HCT116 (cell line): ENCODE measurements at regions not wholly inside any gene's neighbourhood (a gene's known extent, or its start where the extent isn't known, plus 50 kb on each side); places are given as distances from the start of the nearest gene placed in this dataset.

Experiments
- ATAC-seq: fragments of 200-7000 bp; cut with Tn5 transposase; 2 replicates; pipeline ENCODE4 v1.9.1; 2020; ENCODE audit warnings: mild to moderate bottlenecking, moderate library complexity
- BruUV-seq: library from RNA; stranded (reverse); fragments of 400-500 nt; replicated peaks from 2 replicates; lab custom pipeline; 2021; lab: Mats Ljungman, UMichigan
- CTCF ChIA-PET: fragments of 300-600 bp; sonication (Branson Sonifier 250); formaldehyde crosslinking; loops from one replicate; lab custom pipeline; 2021; ENCODE audit warnings: antibody characterized with exemption; lab: Charles Lee
- POLR2A ChIA-PET: fragments of 300-600, 350-600 bp; sonication (Branson Sonifier 250); formaldehyde crosslinking; loops from one replicate; lab custom pipeline; 2021; ENCODE audit warnings: antibody characterized with exemption; lab: Charles Lee
- RAD21 ChIA-PET, 2 experiments: fragments of 300-600 bp; sonication (Branson Sonifier 250); formaldehyde crosslinking; loops; one replicate each; lab custom pipeline; 2023; ENCODE audit warnings: low total read pairs in 2 of 2; ENCODE audit not compliant: uncharacterized antibody in 2 of 2, unreplicated experiment in 2 of 2, low non-redundant PET in 1 of 2; lab: Charles Lee
- DNase-seq: peaks from one replicate; pipeline ENCODE4 v3.0.0-alpha.2; 2010; ENCODE audit warnings: low read depth, low spot score
- H2AFZ ChIP-seq: fragments of 200-600 bp; shearing (Covaris generic), sonication (generic); 2 replicates; pipeline ENCODE4 v1.6.1; 2017; ENCODE audit warnings: low read depth, mixed run types, mixed read lengths, antibody characterized with exemption, low read length; ENCODE audit not compliant: poor library complexity, severe bottlenecking
- H3K27ac ChIP-seq: 2 replicates; pipeline ENCODE4 v1.5.1; 2012; ENCODE audit warnings: low read depth, low read length
- H3K27me3 ChIP-seq: fragments of 200-600 bp; sonication (generic); 2 replicates; pipeline ENCODE4 v1.6.1; 2016; ENCODE audit warnings: mixed run types, low read length, mixed read lengths; ENCODE audit not compliant: insufficient read depth
- H3K36me3 ChIP-seq, 2 experiments: fragments of 200-500 bp in 1 of 2; fragments of 200-600 bp in 1 of 2; sonication (Bioruptor generic) in 1 of 2; sonication (generic) in 1 of 2; 2 replicates each; pipeline versions ENCODE4 v1.5.1 to v1.6.1; 2014 to 2016; ENCODE audit warnings: low read length in 2 of 2, inconsistent platforms in 1 of 2, mixed read lengths in 1 of 2, mixed run types in 1 of 2; ENCODE audit not compliant: insufficient read depth in 2 of 2, control insufficient read depth in 1 of 2
- H3K4me1 ChIP-seq, 2 experiments: fragments of 200-600 bp in 1 of 2; sonication (generic) in 1 of 2; 2 replicates each; pipeline versions ENCODE4 v1.5.1 to v1.6.1; 2012 to 2017; ENCODE audit warnings: low read length in 2 of 2, inconsistent platforms in 1 of 2, mild to moderate bottlenecking in 1 of 2, mixed read lengths in 1 of 2, mixed run types in 1 of 2, moderate library complexity in 1 of 2; ENCODE audit not compliant: insufficient read depth in 2 of 2, control insufficient read depth in 1 of 2
- H3K4me2 ChIP-seq: fragments of 200-600 bp; sonication (generic); 2 replicates; pipeline ENCODE4 v1.6.1; 2017; ENCODE audit warnings: mixed run types, low read length, mixed read lengths
- H3K4me3 ChIP-seq, 2 experiments: fragments of 200-600 bp in 1 of 2; sonication (generic) in 1 of 2; replicated peaks in 1 of 2; 2 replicates each; pipeline ENCODE4 v1.5.1; 2011 to 2016; ENCODE audit warnings: low read length in 2 of 2, control low read depth in 1 of 2, low read depth in 1 of 2, mild to moderate bottlenecking in 1 of 2, mixed read lengths in 1 of 2, mixed run types in 1 of 2
- H3K79me2 ChIP-seq: fragments of 200-600 bp; sonication (generic); 2 replicates; pipeline ENCODE4 v1.6.1; 2017; ENCODE audit warnings: mild to moderate bottlenecking, mixed run types, low read length, moderate library complexity, mixed read lengths; ENCODE audit not compliant: insufficient read depth
- H3K9ac ChIP-seq: fragments of 200-600 bp; sonication (generic); 2 replicates; pipeline ENCODE4 v1.6.1; 2016; ENCODE audit warnings: low read length, mixed read lengths
- H3K9me2 ChIP-seq: fragments of 200-600 bp; sonication (generic), shearing (Covaris generic); 2 replicates; pipeline ENCODE4 v1.6.1; 2017; ENCODE audit warnings: mixed run types, mild to moderate bottlenecking, moderate library complexity; ENCODE audit not compliant: insufficient read depth
- H3K9me3 ChIP-seq, 2 experiments: fragments of 200-500 bp in 1 of 2; fragments of 200-600 bp in 1 of 2; sonication (Bioruptor generic) in 1 of 2; sonication (generic) in 1 of 2; 2 replicates each; pipeline ENCODE4 v1.6.1; 2014 to 2017; ENCODE audit warnings: low read length in 2 of 2, mixed read lengths in 2 of 2, inconsistent platforms in 1 of 2, low read depth in 1 of 2, mild to moderate bottlenecking in 1 of 2, mixed run types in 1 of 2, moderate library complexity in 1 of 2; ENCODE audit not compliant: control insufficient read depth in 1 of 2, insufficient read depth in 1 of 2
- H4K20me1 ChIP-seq: fragments of 200-600 bp; sonication (generic), shearing (Covaris generic); 2 replicates; pipeline ENCODE4 v1.6.1; 2017; ENCODE audit warnings: mixed run types, mild to moderate bottlenecking, moderate library complexity; ENCODE audit not compliant: insufficient read depth
- JUND ChIP-seq: IDR thresholded peaks from 2 replicates; pipeline ENCODE4 v1.6.1; 2012
- POLR2AphosphoS5 ChIP-seq: IDR thresholded peaks from 2 replicates; pipeline ENCODE4 v1.6.1; 2011; ENCODE audit warnings: mild to moderate bottlenecking, low read depth, low read length, moderate library complexity
- YY1 ChIP-seq: IDR thresholded peaks from 2 replicates; pipeline ENCODE4 v1.6.1; 2011; ENCODE audit warnings: low read length, low read depth, moderate library complexity, mild to moderate bottlenecking; ENCODE audit not compliant: insufficient replicate concordance; ENCODE audit errors: extremely low read depth
- intact Hi-C: fragments of 100-400 bp; cut with micrococcal nuclease; formaldehyde crosslinking; loops from 2 replicates; pipeline ENCODE4 v1.10.0; 2022
- TF ChIP-seq, protein P1 (sequence below): IDR thresholded peaks from 2 replicates; pipeline ENCODE4 v1.6.1; 2011; ENCODE audit warnings: mild to moderate bottlenecking, low read length, moderate library complexity; ENCODE audit not compliant: insufficient replicate concordance; ENCODE audit errors: extremely low read depth

DNA sequence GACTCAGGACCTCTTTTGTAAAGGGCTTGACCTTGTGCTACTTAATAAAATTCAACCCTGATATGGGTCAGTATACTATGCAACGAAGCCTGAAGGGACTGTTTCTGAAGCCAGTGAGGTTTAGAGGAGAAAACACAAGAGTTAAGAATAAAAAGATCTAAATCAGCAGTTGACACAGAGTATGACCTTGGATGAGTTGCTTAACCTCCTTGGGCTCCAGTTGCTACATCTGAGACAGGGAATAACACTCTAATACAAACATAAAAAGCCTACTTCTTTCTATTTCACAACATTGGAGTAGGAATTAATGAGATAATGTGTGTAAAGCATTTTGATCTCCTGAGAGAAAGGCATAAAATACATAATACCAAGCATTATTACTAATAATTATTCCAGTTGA lies 882.4 kb upstream of the ADGRL2 start:
- intact Hi-C loops, result no loop called here
- H3K36me3 ChIP-seq, result no peaks in the 10 kb centered on the region
- H3K9me2 ChIP-seq, result no peaks in the 10 kb centered on the region
- H4K20me1 ChIP-seq, result no peaks in the 10 kb centered on the region
- H2AFZ ChIP-seq, result no peak overlapping the region
- no peak overlapping the region for H3K4me3 ChIP-seq
- ATAC-seq, result no peak
- H3K27me3 ChIP-seq, result no peaks in the 10 kb centered on the region
- H3K4me1 ChIP-seq, result no peaks in the 10 kb centered on the region
- no peak overlapping the region for H3K9ac ChIP-seq
- H3K4me2 ChIP-seq, result no peak overlapping the region
- BruUV-seq, result no TSS peak
- no peak for DNase-seq
- TF ChIP-seq YY1, result no peak
- TF ChIP-seq POLR2AphosphoS5, result no peak
- TF ChIP-seq, protein P1, sequence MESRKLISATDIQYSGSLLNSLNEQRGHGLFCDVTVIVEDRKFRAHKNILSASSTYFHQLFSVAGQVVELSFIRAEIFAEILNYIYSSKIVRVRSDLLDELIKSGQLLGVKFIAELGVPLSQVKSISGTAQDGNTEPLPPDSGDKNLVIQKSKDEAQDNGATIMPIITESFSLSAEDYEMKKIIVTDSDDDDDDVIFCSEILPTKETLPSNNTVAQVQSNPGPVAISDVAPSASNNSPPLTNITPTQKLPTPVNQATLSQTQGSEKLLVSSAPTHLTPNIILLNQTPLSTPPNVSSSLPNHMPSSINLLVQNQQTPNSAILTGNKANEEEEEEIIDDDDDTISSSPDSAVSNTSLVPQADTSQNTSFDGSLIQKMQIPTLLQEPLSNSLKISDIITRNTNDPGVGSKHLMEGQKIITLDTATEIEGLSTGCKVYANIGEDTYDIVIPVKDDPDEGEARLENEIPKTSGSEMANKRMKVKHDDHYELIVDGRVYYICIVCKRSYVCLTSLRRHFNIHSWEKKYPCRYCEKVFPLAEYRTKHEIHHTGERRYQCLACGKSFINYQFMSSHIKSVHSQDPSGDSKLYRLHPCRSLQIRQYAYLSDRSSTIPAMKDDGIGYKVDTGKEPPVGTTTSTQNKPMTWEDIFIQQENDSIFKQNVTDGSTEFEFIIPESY, result no peak
- ChIA-PET CTCF (no interaction called here), RAD21 (no interaction called here), POLR2A (no interaction called here)
- H3K27ac ChIP-seq, result no peak overlapping the region
- no peaks in the 10 kb centered on the region; a peak in 1 of 4 replicates for H3K9me3 ChIP-seq
- H3K79me2 ChIP-seq, result no peaks in the 10 kb centered on the region

DNA sequence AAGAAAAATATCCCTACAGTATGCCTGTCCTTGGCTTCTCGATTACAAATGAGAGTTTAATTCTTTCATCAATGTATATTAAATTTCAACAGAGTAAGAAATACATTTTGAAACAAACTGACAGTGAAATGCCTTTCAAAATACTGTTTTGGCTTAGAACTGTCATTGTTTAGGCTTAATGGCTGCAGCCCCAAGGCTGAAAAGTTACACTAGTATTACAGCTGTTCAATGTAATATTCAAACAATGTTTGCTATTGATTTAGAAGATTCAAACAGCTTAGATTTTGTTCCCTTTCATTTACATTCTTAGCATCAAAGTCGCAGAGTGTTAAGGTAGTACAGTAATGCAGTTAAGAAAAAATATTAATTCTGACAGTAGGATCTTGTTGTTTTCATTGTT lies 882.9 kb upstream of the ADGRL2 start:
- H3K9me2 ChIP-seq, result no peaks in the 10 kb centered on the region
- no peak for TF ChIP-seq JUND
- BruUV-seq, result no TSS peak
- H3K79me2 ChIP-seq, result no peaks in the 10 kb centered on the region
- H2AFZ ChIP-seq, result no peak overlapping the region
- intact Hi-C loops, result no loop called here
- H3K9ac ChIP-seq, result no peak overlapping the region
- no peaks in the 10 kb centered on the region for H4K20me1 ChIP-seq
- H3K9me3 ChIP-seq, result no peaks in the 10 kb centered on the region; a peak in 1 of 4 replicates
- ATAC-seq, result no peak
- ChIA-PET CTCF (no interaction called here), RAD21 (no interaction called here), POLR2A (no interaction called here)
- no peaks in the 10 kb centered on the region for H3K36me3 ChIP-seq
- DNase-seq, result no peak
- no peak overlapping the region for H3K27ac ChIP-seq
- H3K4me1 ChIP-seq, result no peaks in the 10 kb centered on the region
- no peaks in the 10 kb centered on the region for H3K27me3 ChIP-seq
- H3K4me3 ChIP-seq, result no peak overlapping the region
- no peak overlapping the region for H3K4me2 ChIP-seq
